K562 (cell line): ENCODE measurements at regions not wholly inside any gene's neighbourhood (a gene's known extent, or its start where the extent isn't known, plus 50 kb on each side); places are given as distances from the start of the nearest gene placed in this dataset.

Experiments used
- ATAC-seq: fragments of 200-7000 bp; cut with Tn5 transposase; 3 replicates; pipeline ENCODE4 v1.9.1; 2020; ENCODE audit warnings: moderate library complexity
- BruUV-seq: library from RNA; stranded (reverse); fragments of 400-500 nt; replicated peaks from 2 replicates; lab custom pipeline; 2021; lab: Mats Ljungman, UMichigan
- CTCF ChIA-PET: fragments of 300-600 bp; formaldehyde crosslinking; extraction: SDS; loops from one replicate; lab custom pipeline; 2021; ENCODE audit warnings: low intra/inter-chr PET ratio; lab: Yijun Ruan, JAX
- POLR2A ChIA-PET: fragments of 300-600, 350-650 bp; sonication (Branson Sonifier 250); formaldehyde crosslinking; extraction: SDS; loops from one replicate; lab custom pipeline; 2021; ENCODE audit warnings: antibody characterized with exemption, inconsistent platforms; lab: Yijun Ruan, JAX
- DNase-seq, 4 experiments: peaks; one replicate each; pipeline versions ENCODE4 v3.0.0 to v3.0.0-alpha.2; 2011 to 2018; ENCODE audit warnings: low spot score in 3 of 4, mixed read lengths in 3 of 4; ENCODE audit errors: extremely low read depth in 1 of 4
- FAIRE-seq: peaks from 2 replicates; lab custom pipeline; 2011; peaks lifted over from hg19 to GRCh38; lab: Jason Lieb, UNC
- H2AFZ ChIP-seq: 2 replicates; pipeline ENCODE4 v1.6.0; 2011; ENCODE audit warnings: low read depth, low read length, control low read depth, inconsistent platforms
- H3K27ac ChIP-seq: fragments of 200-600 bp; 3 replicates; pipeline ENCODE4 v1.8.0; 2011; ENCODE audit warnings: low read depth, mild to moderate bottlenecking, control low read depth, inconsistent platforms, low read length, moderate library complexity, mixed read lengths; ENCODE audit errors: extremely low read depth
- H3K27me3 ChIP-seq, 2 experiments: fragments of 300-600 bp in 1 of 2; 2 replicates in 1 of 2; 3 replicates in 1 of 2; pipeline versions ENCODE4 v1.6.0 to v1.8.0; 2011; ENCODE audit warnings: inconsistent platforms in 2 of 2, low read length in 2 of 2, mild to moderate bottlenecking in 1 of 2, mixed read lengths in 1 of 2, moderate library complexity in 1 of 2; ENCODE audit not compliant: control insufficient read depth in 2 of 2, insufficient read depth in 2 of 2
- H3K36me3 ChIP-seq: fragments of 300-600 bp; 3 replicates; pipeline ENCODE4 v1.8.0; 2011; ENCODE audit warnings: mild to moderate bottlenecking, low read length, inconsistent platforms; ENCODE audit not compliant: control insufficient read depth, insufficient read depth
- H3K4me1 ChIP-seq, 2 experiments: fragments of 200-600 bp in 1 of 2; replicated peaks in 1 of 2; 2 replicates in 1 of 2; 3 replicates in 1 of 2; pipeline versions ENCODE4 v1.5.1 to v1.8.0; 2011; ENCODE audit warnings: inconsistent platforms in 2 of 2, low read length in 2 of 2, mild to moderate bottlenecking in 1 of 2, mixed read lengths in 1 of 2, moderate library complexity in 1 of 2; ENCODE audit not compliant: control insufficient read depth in 2 of 2, insufficient read depth in 2 of 2
- H3K4me2 ChIP-seq: 2 replicates; pipeline ENCODE4 v1.6.1; 2011; ENCODE audit warnings: low read length, control low read depth, inconsistent platforms, mixed read lengths; ENCODE audit not compliant: insufficient read depth
- H3K4me3 ChIP-seq: fragments of 200-600 bp; sonication (generic), shearing (Covaris generic); 2 replicates; pipeline ENCODE4 v1.5.1; 2016; ENCODE audit warnings: control low read depth, inconsistent platforms
- H3K79me2 ChIP-seq: fragments of 200-600 bp; 3 replicates; pipeline ENCODE4 v1.8.0; 2011; ENCODE audit warnings: low read length, inconsistent platforms; ENCODE audit not compliant: control insufficient read depth, insufficient read depth
- H3K9ac ChIP-seq, 2 experiments: 2 replicates each; pipeline versions ENCODE4 v1.6.0 to v1.6.1; 2011; ENCODE audit warnings: low read depth in 2 of 2, low read length in 2 of 2, control low read depth in 1 of 2, inconsistent platforms in 1 of 2, mild to moderate bottlenecking in 1 of 2, mixed read lengths in 1 of 2; ENCODE audit not compliant: insufficient read depth in 1 of 2
- H3K9me1 ChIP-seq: one replicate; pipeline ENCODE4 v1.6.0; 2011; ENCODE audit warnings: inconsistent platforms, mild to moderate bottlenecking, low read length, moderate library complexity; ENCODE audit not compliant: control insufficient read depth, insufficient read depth
- H3K9me3 ChIP-seq: replicated peaks from 2 replicates; pipeline ENCODE4 v1.5.1; 2011; ENCODE audit warnings: low read depth, low read length, inconsistent platforms; ENCODE audit not compliant: control insufficient read depth, insufficient read depth
- H4K20me1 ChIP-seq: replicated peaks from 2 replicates; pipeline ENCODE4 v1.6.1; 2011; ENCODE audit warnings: low read length, inconsistent platforms, mixed read lengths; ENCODE audit not compliant: control insufficient read depth, insufficient read depth
- NFRKB ChIP-seq: fragments of 450-650 bp; IDR thresholded peaks from 2 replicates; pipeline ENCODE4 v1.6.1; 2016; ENCODE audit warnings: low read depth
- PCBP2 ChIP-seq: fragments of 200-400 bp; formaldehyde crosslinking; IDR thresholded peaks from 2 replicates; pipeline ENCODE4 v1.6.1; 2018; ENCODE audit warnings: low read length, low read depth, mild to moderate bottlenecking, moderate library complexity; ENCODE audit not compliant: poor library complexity, severe bottlenecking
- USF2 ChIP-seq: sonication (generic); formaldehyde crosslinking; IDR thresholded peaks from 2 replicates; pipeline ENCODE4 v1.5.0; 2020; ENCODE audit warnings: missing genetic modification reagents
- WGBS: fragments of 100-300 bp; shearing (Covaris generic); methylation state at CpG from one replicate; pipeline ENCODE4 v1.1.6; 2016; ENCODE audit warnings: low coverage, mixed read lengths; ENCODE audit not compliant: insufficient coverage; ENCODE audit errors: missing lambda C conversion rate; 5-methylcytosine and 5-hydroxymethylcytosine counted together
- in situ Hi-C: fragments of 300-500 bp; cut with MboI; formaldehyde crosslinking; loops from 4 replicates; pipeline ENCODE4 v1.15.0; 2018; ENCODE audit warnings: inconsistent platforms, mixed read lengths
- intact Hi-C: fragments of 100-400 bp; cut with micrococcal nuclease; formaldehyde crosslinking; loops from 2 replicates; pipeline ENCODE4 v1.14.2; 2022

GRCh38 chr4:8696369-8697127, 104.0 kb downstream of the CPZ start:
- H3K36me3 ChIP-seq, result no peaks in the 10 kb centered on the region
- H3K4me3 ChIP-seq, result no peak overlapping the region
- intact Hi-C loops (no loop called here), in situ Hi-C loops (no loop called here)
- no peak overlapping the region for H3K4me2 ChIP-seq
- TF ChIP-seq USF2 (CRISPR knock-in tag) (no peak), NFRKB (no peak), PCBP2 (no peak)
- ChIA-PET POLR2A (interaction anchor here (0.5 kb wide), 1 partner anchor 15 kb away, joined by 4 read pairs; no protein-coding TSS in a partner anchor), CTCF (no interaction called here)
- FAIRE-seq (no peak), ATAC-seq (no peak), DNase-seq (no peak)
- no peak overlapping the region for H3K27ac ChIP-seq
- no peak overlapping the region for H3K9ac ChIP-seq
- 0% methylated on average over 9 of the region's 10 CpGs for WGBS
- no peak overlapping the region for H2AFZ ChIP-seq
- H3K9me3 ChIP-seq, result no peaks in the 10 kb centered on the region
- H3K79me2 ChIP-seq, result no peaks in the 10 kb centered on the region
- H3K4me1 ChIP-seq, result no peaks in the 10 kb centered on the region
- BruUV-seq, result no TSS peak
- H4K20me1 ChIP-seq, result no peaks in the 10 kb centered on the region; the same call in 1 of the 2 replicates
- H3K27me3 ChIP-seq, result peaks cover 9 to 61% of the 10 kb centered on the region in 2 experiments; a peak in 3 of 5 replicates
- no peaks in the 10 kb centered on the region for H3K9me1 ChIP-seq
